Lower leg skin (tissue), 3 donors: ENCODE measurements at regions not wholly inside any gene's neighbourhood (a gene's known extent, or its start where the extent isn't known, plus 50 kb on each side); places are given as distances from the start of the nearest gene placed in this dataset.

Experiments used
- CTCF ChIP-seq, 3 donors: fragments of 450-650 bp; IDR thresholded peaks; one replicate each; pipeline ENCODE4 v1.5.1; 2016; ENCODE audit warnings: antibody characterized with exemption in 3 of 3, mild to moderate bottlenecking in 3 of 3, moderate library complexity in 2 of 3
- POLR2A ChIP-seq, 2 donors: fragments of 450-650 bp; IDR thresholded peaks; one replicate each; pipeline ENCODE4 v1.6.1; 2016 to 2017; ENCODE audit warnings: antibody characterized with exemption in 2 of 2, mild to moderate bottlenecking in 1 of 2, moderate library complexity in 1 of 2

GRCh38 chr17:13925579-13925978 is 143.7 kb upstream of the COX10 start:
- TF ChIP-seq CTCF (IDR thresholded peaks at IDR 0.05) = no peak
- no peak for TF ChIP-seq POLR2A (IDR thresholded peaks at IDR 0.05)
